ENCODE measurements at regions not wholly inside any gene's neighbourhood (a gene's known extent, or its start where the extent isn't known, plus 50 kb on each side); places are given as distances from the start of the nearest gene placed in this dataset.

- H3K27me3 ChIP-seq (ENCODE audit: insufficient read depth, low read length, poor library complexity), result no peaks in the 10 kb centered on the region
- no peak overlapping the region for H3K27ac ChIP-seq (ENCODE audit: low read length)
- peaks cover 3% of the 10 kb centered on the region; the same call in 1 of the 2 replicates for H3K4me1 ChIP-seq (ENCODE audit: insufficient read depth, low read length)
- no peak overlapping the region for H3K9ac ChIP-seq (ENCODE audit: low read depth, low read length)
- no peaks in the 10 kb centered on the region for H3K9me3 ChIP-seq (ENCODE audit: insufficient read depth, low read length, severe bottlenecking)
- ATAC-seq (ENCODE audit: insufficient read depth, low read depth), result no peak
- no peak overlapping the region for H3K4me2 ChIP-seq (ENCODE audit: insufficient read depth, low read length)
- TF ChIP-seq CTCF (IDR thresholded peaks at IDR 0.05; ENCODE audit: borderline replicate concordance, extremely low read depth, low read length, poor library complexity, severe bottlenecking), result no peak
- TF ChIP-seq EZH2 (IDR thresholded peaks at IDR 0.05; ENCODE audit: borderline replicate concordance, low read depth, low read length, severe bottlenecking), result no peak
- H3K4me3 ChIP-seq (ENCODE audit: low read depth in 1 of 2, low read length in 2 of 2), result no peak overlapping the region
- H2AFZ ChIP-seq (ENCODE audit: low read depth, low read length), result no peak overlapping the region
- no peaks in the 10 kb centered on the region for H3K36me3 ChIP-seq (ENCODE audit: insufficient read depth, low read length)
- DNase-seq, result no peak
- H3K79me2 ChIP-seq (ENCODE audit: insufficient read depth, low read length), result no peaks in the 10 kb centered on the region
- H4K20me1 ChIP-seq (ENCODE audit: insufficient read depth, low read length), result no peaks in the 10 kb centered on the region
Measured at GRCh38 chr16:79297296-79297695, 303.2 kb downstream of the MAF start.

- no peak overlapping the region for H3K4me3 ChIP-seq (ENCODE audit: low read depth in 1 of 2, low read length in 2 of 2)
- H3K4me2 ChIP-seq (ENCODE audit: insufficient read depth, low read length), result no peak overlapping the region
- ATAC-seq (ENCODE audit: insufficient read depth, low read depth) (peak; percentile 74), DNase-seq (peak; percentile 23)
- no peak for TF ChIP-seq EZH2 (IDR thresholded peaks at IDR 0.05; ENCODE audit: borderline replicate concordance, low read depth, low read length, severe bottlenecking)
- no peak for TF ChIP-seq CTCF (IDR thresholded peaks at IDR 0.05; ENCODE audit: borderline replicate concordance, extremely low read depth, low read length, poor library complexity, severe bottlenecking)
- no peak overlapping the region for H2AFZ ChIP-seq (ENCODE audit: low read depth, low read length)
- no peaks in the 10 kb centered on the region for H4K20me1 ChIP-seq (ENCODE audit: insufficient read depth, low read length)
- H3K27me3 ChIP-seq (ENCODE audit: insufficient read depth, low read length, poor library complexity), result no peaks in the 10 kb centered on the region
- H3K79me2 ChIP-seq (ENCODE audit: insufficient read depth, low read length), result no peaks in the 10 kb centered on the region
- no peak overlapping the region for H3K27ac ChIP-seq (ENCODE audit: low read length)
- peaks cover 3% of the 10 kb centered on the region; the same call in 1 of the 2 replicates for H3K4me1 ChIP-seq (ENCODE audit: insufficient read depth, low read length)
- H3K9ac ChIP-seq (ENCODE audit: low read depth, low read length), result no peak overlapping the region
- H3K36me3 ChIP-seq (ENCODE audit: insufficient read depth, low read length), result no peaks in the 10 kb centered on the region
- no peaks in the 10 kb centered on the region for H3K9me3 ChIP-seq (ENCODE audit: insufficient read depth, low read length, severe bottlenecking)
Measured at GRCh38 chr16:79296491-79296890, 304.0 kb downstream of the MAF start.

- DNase-seq, result no peak
- H3K9ac ChIP-seq (ENCODE audit: low read depth, low read length), result no peak overlapping the region
- H2AFZ ChIP-seq (ENCODE audit: low read depth, low read length), result no peak overlapping the region
- no peak overlapping the region for H3K27ac ChIP-seq (ENCODE audit: low read length)
- H3K4me3 ChIP-seq (ENCODE audit: low read depth in 1 of 2, low read length in 2 of 2), result no peak overlapping the region
- H4K20me1 ChIP-seq (ENCODE audit: insufficient read depth, low read length), result no peaks in the 10 kb centered on the region
- no peak for ATAC-seq (ENCODE audit: insufficient read depth, low read depth)
- H3K9me3 ChIP-seq (ENCODE audit: insufficient read depth, low read length, severe bottlenecking), result no peaks in the 10 kb centered on the region
- H3K4me1 ChIP-seq (ENCODE audit: insufficient read depth, low read length), result peaks cover 3% of the 10 kb centered on the region; the same call in 1 of the 2 replicates
- H3K27me3 ChIP-seq (ENCODE audit: insufficient read depth, low read length, poor library complexity), result no peaks in the 10 kb centered on the region
- no peaks in the 10 kb centered on the region for H3K79me2 ChIP-seq (ENCODE audit: insufficient read depth, low read length)
- TF ChIP-seq EZH2 (IDR thresholded peaks at IDR 0.05; ENCODE audit: borderline replicate concordance, low read depth, low read length, severe bottlenecking) (no peak), CTCF (IDR thresholded peaks at IDR 0.05; ENCODE audit: borderline replicate concordance, extremely low read depth, low read length, poor library complexity, severe bottlenecking) (no peak)
- H3K36me3 ChIP-seq (ENCODE audit: insufficient read depth, low read length), result no peaks in the 10 kb centered on the region
- no peak overlapping the region for H3K4me2 ChIP-seq (ENCODE audit: insufficient read depth, low read length)
Measured at GRCh38 chr16:79295746-79296145, 304.8 kb downstream of the MAF start.

GRCh38 chr16:79295162-79295561 is 305.4 kb downstream of the MAF start:
- H2AFZ ChIP-seq (ENCODE audit: low read depth, low read length), result no peak overlapping the region
- DNase-seq, result no peak
- ATAC-seq (ENCODE audit: insufficient read depth, low read depth), result no peak
- TF ChIP-seq CTCF (IDR thresholded peaks at IDR 0.05; ENCODE audit: borderline replicate concordance, extremely low read depth, low read length, poor library complexity, severe bottlenecking), result no peak
- TF ChIP-seq EZH2 (IDR thresholded peaks at IDR 0.05; ENCODE audit: borderline replicate concordance, low read depth, low read length, severe bottlenecking), result no peak
- no peak overlapping the region for H3K9ac ChIP-seq (ENCODE audit: low read depth, low read length)
- H3K4me1 ChIP-seq (ENCODE audit: insufficient read depth, low read length), result peaks cover 3% of the 10 kb centered on the region; the same call in 1 of the 2 replicates
- no peaks in the 10 kb centered on the region for H3K9me3 ChIP-seq (ENCODE audit: insufficient read depth, low read length, severe bottlenecking)
- no peak overlapping the region for H3K4me2 ChIP-seq (ENCODE audit: insufficient read depth, low read length)
- H4K20me1 ChIP-seq (ENCODE audit: insufficient read depth, low read length), result no peaks in the 10 kb centered on the region
- H3K27me3 ChIP-seq (ENCODE audit: insufficient read depth, low read length, poor library complexity), result no peaks in the 10 kb centered on the region
- no peak overlapping the region for H3K27ac ChIP-seq (ENCODE audit: low read length)
- no peak overlapping the region for H3K4me3 ChIP-seq (ENCODE audit: low read depth in 1 of 2, low read length in 2 of 2)
- no peaks in the 10 kb centered on the region for H3K79me2 ChIP-seq (ENCODE audit: insufficient read depth, low read length)
- H3K36me3 ChIP-seq (ENCODE audit: insufficient read depth, low read length), result no peaks in the 10 kb centered on the region

Measured in DND-41 (cell line).